LNCAP (cell line): ENCODE measurements at regions not wholly inside any gene's neighbourhood (a gene's known extent, or its start where the extent isn't known, plus 50 kb on each side); places are given as distances from the start of the nearest gene placed in this dataset.

Experiments
- TF ChIP-seq, protein P1 (sequence below): fragments of 450-650 bp; IDR thresholded peaks from 2 replicates; pipeline ENCODE4 v1.5.1; 2017; ENCODE audit warnings: mild to moderate bottlenecking

DNA sequence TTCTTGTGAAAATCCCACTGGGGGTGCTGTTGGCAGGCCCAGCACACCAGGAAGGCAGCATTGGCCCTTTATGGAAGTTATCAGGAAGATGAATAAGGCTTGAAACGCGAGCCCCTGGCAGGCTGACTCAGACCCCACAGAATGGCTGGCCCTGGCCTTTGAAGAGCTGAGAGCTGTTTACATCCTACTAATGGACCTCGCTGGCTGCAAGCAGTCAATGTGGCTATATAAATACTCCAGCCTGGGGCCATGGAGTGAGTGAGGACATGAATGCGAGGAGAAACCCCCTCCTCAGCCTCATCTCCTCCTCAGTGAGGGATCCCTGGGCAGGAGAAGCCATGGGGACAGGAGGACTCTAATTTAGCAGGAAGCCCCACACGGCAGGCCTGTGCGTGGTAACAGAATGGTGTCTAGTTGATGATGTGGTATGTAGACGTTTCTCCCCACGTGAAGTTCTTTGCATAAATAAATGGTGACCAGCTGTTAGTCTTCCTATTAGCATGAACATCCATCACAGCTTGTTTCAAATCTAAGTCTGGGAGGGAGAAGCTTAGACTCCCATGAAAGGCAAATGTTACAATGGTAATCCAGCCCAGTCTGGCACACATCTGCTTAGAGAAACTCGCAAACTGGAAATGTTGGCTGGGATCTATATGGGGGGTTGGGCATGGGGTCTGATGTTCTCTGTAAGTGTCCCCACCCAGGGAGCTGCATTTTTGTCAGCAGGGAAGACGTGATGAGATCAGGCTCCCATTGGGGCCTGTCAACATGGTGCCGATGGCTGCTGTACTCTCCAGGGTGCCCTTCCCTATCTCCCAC lies 175.1 kb upstream of the PITX1 start:
- TF ChIP-seq, protein P1, sequence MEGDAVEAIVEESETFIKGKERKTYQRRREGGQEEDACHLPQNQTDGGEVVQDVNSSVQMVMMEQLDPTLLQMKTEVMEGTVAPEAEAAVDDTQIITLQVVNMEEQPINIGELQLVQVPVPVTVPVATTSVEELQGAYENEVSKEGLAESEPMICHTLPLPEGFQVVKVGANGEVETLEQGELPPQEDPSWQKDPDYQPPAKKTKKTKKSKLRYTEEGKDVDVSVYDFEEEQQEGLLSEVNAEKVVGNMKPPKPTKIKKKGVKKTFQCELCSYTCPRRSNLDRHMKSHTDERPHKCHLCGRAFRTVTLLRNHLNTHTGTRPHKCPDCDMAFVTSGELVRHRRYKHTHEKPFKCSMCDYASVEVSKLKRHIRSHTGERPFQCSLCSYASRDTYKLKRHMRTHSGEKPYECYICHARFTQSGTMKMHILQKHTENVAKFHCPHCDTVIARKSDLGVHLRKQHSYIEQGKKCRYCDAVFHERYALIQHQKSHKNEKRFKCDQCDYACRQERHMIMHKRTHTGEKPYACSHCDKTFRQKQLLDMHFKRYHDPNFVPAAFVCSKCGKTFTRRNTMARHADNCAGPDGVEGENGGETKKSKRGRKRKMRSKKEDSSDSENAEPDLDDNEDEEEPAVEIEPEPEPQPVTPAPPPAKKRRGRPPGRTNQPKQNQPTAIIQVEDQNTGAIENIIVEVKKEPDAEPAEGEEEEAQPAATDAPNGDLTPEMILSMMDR, result no peak

DNA sequence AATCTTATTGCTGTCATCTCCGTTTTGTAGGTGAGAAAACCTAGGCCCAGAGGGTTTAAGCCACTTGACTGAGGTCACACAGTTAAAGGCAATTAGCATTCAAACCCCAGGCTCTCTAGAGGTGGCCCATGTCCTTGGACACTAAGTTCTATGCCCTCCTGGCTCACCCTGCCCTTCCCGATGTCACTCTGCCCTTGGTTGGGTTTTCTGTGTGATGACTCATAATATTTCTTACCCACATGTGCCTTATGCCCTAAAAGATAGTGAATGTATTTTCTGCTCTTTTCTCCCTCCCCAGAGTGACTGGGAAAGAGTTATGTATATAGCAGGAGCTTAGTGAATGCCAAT lies 174.5 kb upstream of the PITX1 start:
- TF ChIP-seq, protein P1, result no peak

DNA sequence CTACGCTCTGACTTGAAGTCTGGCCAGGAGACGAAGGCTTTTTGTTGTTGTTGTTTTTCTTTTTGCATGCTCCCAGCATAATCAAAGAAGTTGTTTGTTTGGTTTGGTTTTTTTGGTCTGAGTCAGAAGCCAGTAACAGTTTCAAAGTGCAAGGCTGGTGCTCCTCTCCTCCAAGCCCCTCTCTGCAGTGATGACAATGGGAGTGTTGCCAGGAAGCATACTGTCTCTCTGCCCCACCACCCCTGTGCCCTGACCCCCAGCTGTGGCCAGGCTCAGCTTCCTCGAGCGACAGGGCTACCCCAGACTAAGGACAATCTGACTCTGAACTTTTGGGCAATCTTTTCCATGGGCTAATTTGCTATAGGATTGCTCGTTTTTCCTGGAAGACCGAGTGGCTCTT lies 173.8 kb upstream of the PITX1 start:
- TF ChIP-seq, protein P1, result no peak

DNA sequence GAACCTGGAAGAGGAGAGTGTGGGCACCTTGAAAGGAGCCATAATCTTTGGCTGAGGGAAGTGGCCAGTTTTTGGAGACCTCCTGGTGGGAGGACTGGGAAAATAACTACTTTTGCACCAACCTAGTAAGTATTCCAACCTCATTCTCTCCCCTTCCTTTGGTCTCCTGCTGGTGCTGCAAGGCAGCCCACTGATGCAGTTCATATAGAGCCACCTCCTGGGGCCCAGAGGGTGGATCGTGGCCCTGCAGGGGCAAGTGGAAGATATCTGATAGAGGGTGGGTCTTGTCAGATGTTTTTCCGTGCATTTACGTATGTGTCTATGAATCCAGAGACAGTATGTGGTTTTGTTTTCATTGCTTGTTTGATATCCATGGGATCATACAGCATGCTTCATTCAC lies 172.8 kb upstream of the PITX1 start:
- TF ChIP-seq, protein P1, result no peak

DNA sequence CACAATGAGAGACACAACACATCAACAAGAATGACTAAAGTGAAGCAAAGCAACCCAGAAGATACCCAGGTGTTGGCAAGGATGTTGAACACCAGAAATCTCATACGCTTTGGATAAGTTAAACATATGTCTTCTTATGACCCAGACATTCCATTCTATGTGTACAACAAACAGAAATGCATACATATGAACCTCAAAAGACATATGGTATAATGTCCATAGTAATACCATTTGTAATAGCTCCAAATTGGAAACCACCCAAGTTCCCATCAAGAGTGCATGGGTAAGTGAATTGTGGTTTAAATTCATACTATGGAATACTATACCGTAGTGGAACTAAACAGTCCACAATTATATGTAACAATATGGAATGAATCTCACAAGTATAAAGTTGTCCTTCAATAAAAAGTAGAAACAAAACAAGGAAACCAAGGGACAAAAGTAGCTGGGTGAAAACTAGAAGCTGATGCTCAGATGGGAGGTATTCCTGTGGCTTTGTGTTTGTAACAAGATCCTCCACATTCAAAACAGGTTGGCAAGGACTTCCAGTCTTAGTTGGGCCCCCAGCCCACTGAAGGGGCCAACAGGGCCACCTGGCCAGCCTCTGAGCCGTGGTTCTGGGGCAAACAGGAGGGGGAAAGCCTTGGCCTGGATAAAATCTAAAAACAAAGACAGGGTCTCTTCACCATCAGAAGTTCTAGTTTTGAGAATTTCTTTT lies 171.8 kb upstream of the PITX1 start:
- TF ChIP-seq, protein P1, result no peak

DNA sequence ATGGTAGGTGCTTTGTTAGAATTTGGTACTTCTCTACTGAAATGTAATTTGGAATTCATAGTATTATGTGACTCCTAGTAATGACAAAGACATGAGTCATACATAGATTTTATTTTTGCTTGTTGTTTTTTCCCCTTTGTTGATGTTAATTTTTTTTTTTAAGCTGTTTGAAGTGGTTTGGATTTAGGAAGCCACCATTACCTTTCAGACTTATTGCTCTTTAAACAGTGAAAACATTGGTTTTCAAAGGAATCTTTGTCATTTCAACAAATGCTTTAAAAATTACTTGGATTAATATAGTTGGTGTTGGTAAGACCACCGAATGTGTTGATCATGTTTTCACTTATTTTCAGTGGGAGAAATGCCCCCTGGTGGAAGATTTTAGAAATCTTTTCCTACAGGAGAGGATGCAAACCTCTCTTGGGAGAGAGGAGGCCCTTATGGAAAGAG lies 170.1 kb upstream of the PITX1 start:
- TF ChIP-seq, protein P1, result peak; percentile 48; the same call in 1 of the 2 replicates

DNA sequence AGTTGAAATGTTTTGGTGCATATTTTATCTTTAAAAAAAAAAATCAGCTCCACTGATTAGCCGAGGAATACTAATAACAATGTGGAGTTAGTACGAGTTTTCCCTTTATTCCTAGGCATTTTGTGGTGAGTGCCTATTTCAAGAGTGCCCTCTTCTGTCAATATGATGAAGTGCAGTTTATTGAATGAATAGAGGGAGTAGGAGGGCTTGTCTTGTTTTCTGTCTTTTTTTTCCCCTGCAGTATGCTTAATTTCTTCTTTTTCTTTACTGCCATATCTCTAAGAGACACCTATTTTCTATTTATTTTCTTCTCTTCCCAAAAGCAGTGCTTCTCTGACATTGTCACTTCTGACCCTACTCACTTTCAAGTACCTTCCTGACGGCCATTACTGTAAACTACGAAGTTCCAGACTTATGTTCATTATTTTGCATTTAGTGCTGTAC lies 169.6 kb upstream of the PITX1 start:
- TF ChIP-seq, protein P1, result peak; percentile 62
